Esophagus mucosa (tissue), 1 donor: ENCODE measurements at regions not wholly inside any gene's neighbourhood (a gene's known extent, or its start where the extent isn't known, plus 50 kb on each side); places are given as distances from the start of the nearest gene placed in this dataset.
"Not testable (repeated sequence)": the region's sequence is repeated elsewhere in the genome, so short reads cannot be mapped to it uniquely, and the experiment has no call there.

Experiments used
- ATAC-seq: fragments of 200-7000 bp; cut with Tn5 transposase; one replicate; pipeline ENCODE4 v1.9.1; 2020
- donor health status: DM: yes; HTN: yes; CAD: no.

DNA sequence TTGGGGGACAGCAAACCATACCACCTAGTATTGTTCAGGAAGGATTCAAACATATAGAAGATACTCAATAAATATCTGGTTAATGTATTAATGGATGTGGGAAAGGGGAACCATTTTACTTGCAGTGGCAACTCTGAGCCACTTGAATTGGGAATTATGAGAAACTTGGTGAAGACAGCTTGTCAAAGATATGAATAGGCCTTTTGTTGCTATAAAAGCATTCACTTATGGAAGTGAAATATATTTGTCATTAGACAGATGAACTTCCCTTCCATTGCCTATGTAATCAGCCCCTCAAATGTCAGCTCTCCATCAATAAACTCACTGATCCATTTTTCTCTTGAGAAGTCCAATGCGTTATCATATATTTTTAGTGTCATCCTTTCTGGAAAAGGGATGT is 56.1 kb downstream of the GPR85 start:
- no peak for ATAC-seq

GRCh38 chr7:113026941-113027340 is 59.7 kb downstream of the GPR85 start:
- no peak for ATAC-seq

- ATAC-seq = not testable (repeated sequence)
Observed at GRCh38 chr7:113017144-113017857, 69.3 kb downstream of the GPR85 start.

- ATAC-seq = no peak
Observed at GRCh38 chr7:113015034-113015645, 71.5 kb downstream of the GPR85 start.

GRCh38 chr7:113013761-113014449 is 72.7 kb downstream of the GPR85 start:
- ATAC-seq = peak; percentile 89

DNA sequence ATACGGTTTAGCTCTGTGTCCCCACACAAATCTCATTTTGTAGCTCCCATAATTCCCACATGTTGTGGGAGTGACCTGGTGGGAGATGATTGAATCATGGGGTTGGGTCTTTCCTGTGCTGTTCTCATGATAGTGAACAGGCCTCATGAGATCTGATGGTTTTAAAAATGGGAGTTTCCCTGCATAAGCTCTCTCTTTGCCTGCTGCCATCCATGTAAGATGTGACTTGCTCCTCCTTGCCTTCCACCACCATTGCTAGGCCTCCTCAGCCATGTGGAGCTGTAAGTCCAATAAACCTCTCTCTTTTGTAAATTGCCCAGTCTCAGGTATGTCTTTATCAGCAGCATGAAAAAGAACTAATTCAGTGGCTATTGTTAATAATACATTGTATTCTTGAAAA is 73.8 kb downstream of the GPR85 start:
- ATAC-seq = not testable (repeated sequence)

GRCh38 chr7:113010377-113010776 is 76.2 kb downstream of the GPR85 start:
- ATAC-seq = no peak

DNA sequence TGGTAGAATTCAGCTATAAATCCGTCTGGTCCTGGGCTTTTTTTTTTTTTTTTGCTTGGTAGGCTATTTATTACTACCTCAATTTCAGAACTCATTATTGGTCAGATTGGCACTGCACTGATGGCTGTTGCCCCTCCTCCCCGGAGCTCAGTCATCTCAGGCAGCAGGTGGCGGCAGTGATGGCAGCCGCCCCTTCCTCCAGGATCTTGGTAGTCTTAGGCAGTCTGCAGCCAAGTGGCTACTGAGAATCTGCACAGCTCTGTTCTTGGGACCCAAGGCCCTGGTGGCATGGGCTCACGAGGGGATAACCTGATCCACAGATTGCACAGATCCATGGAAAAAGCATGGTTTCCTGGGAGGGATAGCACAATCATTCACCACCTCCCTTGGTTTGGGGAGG is 77.9 kb downstream of the GPR85 start:
- ATAC-seq = no peak

DNA sequence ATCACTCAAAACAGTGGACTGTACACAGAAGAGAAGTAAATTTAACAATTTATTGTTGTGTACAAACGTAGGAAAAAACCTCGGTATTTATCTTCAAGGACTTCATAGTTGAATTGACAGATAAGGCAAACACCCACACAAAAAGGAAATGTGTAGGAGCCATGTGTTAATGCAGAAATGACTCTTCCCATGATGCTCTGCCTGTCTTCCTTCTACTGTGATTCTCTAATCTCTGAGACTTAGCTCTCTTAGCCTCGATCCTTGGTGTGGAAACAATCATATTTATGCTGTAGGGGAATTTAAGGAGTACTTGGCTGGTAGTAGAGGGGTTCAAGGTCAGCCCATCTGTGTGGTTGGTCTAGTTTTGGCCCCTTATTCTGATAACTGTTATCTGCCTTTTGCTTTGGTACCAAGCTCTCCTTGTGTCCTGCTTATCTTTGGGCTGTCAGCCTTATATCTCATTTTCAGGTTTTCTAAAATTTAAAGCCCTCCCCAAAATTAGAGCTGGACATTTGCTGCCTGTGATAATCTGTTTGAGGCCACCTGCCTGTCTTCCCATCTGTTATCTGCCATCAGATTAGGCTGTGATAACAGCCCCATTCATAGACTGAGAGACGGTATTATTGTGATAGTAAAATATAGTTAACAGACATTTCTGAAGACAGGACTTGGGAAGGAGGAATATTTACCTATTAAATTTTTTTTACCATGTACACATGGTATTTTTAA is 81.7 kb downstream of the GPR85 start:
- no peak for ATAC-seq

GRCh38 chr7:113000316-113001020 is 86.2 kb downstream of the GPR85 start:
- ATAC-seq = no peak

GRCh38 chr7:112997831-112998230 is 88.8 kb downstream of the GPR85 start:
- no peak for ATAC-seq

DNA sequence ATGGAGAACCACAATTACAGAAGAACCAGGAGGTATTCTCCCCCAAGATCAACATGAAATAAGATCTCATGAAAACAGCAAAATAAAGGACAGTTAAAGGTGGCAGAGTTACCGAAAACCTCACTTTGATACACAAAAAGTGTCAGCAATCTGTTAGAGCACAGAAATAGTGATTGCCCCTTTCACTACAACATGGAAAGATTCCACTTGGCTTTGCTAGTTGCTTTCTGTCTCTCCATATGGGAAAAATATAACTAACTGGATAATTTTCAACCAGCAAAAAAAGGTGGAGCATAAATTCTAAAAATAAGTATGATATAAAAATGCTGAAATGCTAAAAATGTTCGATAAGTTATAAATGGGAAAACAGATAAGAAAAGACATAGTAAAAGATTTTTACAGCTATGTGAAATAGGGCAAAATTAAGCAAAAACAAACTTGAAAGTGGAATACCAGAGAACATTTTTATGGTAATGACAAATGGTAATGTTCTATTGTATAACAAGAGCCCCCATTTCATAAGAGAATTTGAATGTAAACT is 90.2 kb downstream of the GPR85 start:
- no peak for ATAC-seq

DNA sequence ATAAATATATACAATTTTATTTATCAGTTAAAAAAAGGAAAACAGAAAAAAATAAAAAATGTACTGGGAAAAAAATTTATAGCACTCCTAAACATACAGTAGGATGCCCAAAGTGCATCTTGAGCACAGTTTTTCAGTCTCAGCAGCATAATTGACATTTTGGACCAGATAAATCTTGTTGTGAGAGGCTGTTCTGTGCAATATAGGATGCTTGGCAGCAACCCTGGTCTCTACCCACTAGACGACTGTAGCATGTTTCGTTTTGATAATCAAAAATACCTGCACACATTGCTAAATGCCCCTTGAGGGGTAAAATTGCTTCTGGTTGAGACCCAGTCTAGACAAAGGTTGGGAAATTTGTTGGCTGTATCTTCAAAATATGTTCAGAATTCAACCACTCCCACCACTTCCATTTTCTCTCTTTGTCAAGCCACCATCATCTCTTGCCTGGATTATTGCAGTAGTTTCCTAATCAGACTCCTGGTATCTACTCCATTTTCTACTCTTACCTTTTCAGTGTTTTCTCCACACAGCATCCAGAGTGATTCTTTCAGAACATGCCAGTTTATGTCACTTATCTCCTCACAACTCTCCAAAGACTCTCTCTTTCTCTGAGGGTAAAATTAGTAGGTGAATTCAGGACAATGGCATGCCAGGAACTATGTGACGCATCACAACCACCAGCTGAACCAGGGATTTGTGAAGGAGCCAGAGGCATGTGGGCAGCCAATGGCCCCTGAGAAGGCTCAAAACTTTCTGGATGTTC is 91.4 kb downstream of the GPR85 start:
- no peak for ATAC-seq

DNA sequence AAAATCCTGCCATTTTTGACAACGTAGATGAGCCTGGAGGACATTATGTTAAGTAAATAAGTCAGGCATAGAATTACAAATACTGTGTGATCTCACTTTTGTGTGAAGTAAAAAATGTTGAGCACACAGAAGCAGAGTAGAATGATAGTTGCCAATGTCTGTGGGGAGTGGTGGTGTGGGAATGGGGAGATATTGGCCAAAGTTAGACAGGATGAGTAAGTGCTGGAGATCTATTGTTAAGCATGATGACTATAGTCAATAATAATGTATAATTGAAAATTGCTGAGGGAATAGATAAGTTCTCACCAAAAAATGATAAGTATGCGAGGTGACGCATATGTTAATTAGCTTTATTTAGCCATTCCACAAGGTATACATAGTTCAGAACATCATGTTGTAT is 92.0 kb downstream of the GPR85 start:
- no peak for ATAC-seq

DNA sequence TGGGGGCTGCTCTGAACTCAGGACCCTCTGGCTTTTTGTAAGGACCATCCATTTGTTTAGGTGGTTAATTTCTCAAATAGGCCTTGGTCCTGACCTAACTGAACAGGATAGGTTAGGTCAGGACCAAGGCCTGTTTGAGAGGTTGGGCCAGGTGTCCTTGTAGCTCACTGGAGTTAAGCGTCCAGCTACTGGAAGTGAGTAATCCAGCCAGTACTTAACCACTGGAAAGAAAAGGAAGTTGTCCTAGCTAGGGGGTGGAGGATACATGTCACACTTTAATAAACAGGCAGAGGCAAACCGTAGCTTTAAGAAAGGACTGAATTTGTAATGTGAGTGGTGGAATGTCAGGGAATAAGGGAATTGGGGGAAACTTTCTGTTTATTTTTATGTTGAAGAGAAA is 96.0 kb downstream of the GPR85 start:
- peak; percentile 46 for ATAC-seq

DNA sequence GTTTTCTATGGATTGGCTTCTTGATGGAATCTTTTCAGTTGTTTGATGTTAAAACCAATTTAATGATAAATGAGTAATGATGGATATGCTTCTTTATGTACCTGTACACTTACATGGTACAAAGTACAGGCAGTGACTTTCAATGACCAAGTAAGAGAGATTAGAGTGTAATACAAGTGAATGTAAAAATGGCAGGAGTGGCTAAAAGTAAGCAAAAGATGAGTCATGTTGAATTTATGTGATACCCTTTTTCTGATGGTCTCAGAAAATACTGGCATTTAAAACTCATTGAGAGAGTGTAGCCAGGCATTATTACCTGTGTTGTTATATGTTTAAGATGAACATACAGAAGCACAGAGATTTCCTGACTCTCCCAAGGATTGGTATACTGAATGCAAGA is 97.1 kb downstream of the GPR85 start:
- ATAC-seq = no peak

GRCh38 chr7:112987171-112987570 is 99.5 kb downstream of the GPR85 start:
- no peak for ATAC-seq

- ATAC-seq = no peak
Observed at GRCh38 chr7:112986256-112987031, 100.2 kb downstream of the GPR85 start.

- no peak for ATAC-seq
Observed at GRCh38 chr7:112985377-112985987, 101.1 kb downstream of the GPR85 start.

- ATAC-seq = no peak
Observed at GRCh38 chr7:112982441-112983063, 104.1 kb downstream of the GPR85 start.
